Activated CD4-positive, CD25-positive, alpha-beta regulatory T cell treated with anti-CD3 and anti-CD28 coated beads, Interleukin-2, amount 50 U/mL, for 72 hours (primary cell): ENCODE measurements at regions not wholly inside any gene's neighbourhood (a gene's known extent, or its start where the extent isn't known, plus 50 kb on each side); places are given as distances from the start of the nearest gene placed in this dataset.
A peak's percentile ranks its signal among the peaks of the same experiment; 100 is the strongest.

Experiments used
- DNase-seq: peaks from one replicate; pipeline ENCODE4 v3.0.0; 2021

DNA sequence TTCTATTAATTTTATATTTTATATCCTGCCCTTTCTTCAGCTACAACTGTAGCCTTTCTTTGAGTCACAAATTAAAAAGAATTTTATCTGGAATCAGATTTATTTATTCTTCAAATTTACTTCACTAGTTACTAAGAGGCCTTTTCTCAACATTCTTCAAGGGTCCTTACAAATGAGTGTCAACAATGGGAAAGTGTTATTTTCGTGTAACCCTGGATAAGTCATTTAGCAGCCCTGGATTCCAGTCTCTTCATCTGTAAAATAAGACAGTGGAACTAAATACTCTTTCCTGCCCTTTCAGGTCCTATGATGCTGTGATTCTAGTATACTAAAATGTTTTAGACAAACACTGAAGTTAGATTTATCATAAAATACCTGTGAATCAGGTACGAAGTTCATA, 397.0 kb downstream of the KLF12 start:
- DNase-seq, result no peak

DNA sequence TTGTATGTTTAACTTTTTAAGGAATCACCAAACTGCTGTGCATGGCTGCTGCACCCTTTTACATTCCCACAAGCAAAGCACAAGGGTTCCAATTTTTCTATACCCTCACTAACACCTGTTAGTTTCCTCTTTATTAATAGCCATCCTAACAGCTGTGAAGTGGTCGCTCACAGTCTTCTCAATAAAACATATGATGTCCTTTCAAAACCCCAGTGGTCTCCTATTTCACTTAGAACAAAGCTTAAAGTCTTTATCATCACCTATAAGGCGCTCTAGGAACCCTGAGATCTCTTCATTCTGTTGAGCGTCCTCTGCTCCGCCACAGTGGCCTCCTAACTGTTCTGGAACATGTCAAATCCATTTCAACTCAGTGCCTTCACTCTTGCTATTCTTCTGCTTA, 400.5 kb downstream of the KLF12 start:
- no peak for DNase-seq

GRCh38 chr13:73732350-73732749, 401.9 kb downstream of the KLF12 start:
- no peak for DNase-seq

- no peak for DNase-seq
Measured at GRCh38 chr13:73731564-73731963, 402.6 kb downstream of the KLF12 start.

DNA sequence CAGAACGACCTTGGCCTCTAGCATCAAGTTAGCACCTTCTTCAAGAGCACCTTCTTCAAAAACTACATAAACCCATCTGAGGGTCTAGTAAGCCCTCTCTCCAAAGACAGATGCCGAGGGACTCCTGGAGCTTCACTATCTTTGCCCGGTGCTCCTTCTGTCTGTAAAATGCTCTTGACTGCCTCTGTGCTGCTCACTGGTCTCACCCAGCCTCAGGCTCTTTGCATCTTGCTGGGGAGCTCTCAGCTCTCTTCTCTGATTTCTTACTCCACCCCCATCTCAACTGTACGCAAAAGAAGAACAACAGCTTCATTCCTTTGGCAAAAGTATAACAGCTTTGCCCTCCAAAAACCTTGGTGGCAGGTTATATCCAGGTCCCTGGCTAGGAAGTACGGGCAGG, 404.2 kb downstream of the KLF12 start:
- no peak for DNase-seq

DNA sequence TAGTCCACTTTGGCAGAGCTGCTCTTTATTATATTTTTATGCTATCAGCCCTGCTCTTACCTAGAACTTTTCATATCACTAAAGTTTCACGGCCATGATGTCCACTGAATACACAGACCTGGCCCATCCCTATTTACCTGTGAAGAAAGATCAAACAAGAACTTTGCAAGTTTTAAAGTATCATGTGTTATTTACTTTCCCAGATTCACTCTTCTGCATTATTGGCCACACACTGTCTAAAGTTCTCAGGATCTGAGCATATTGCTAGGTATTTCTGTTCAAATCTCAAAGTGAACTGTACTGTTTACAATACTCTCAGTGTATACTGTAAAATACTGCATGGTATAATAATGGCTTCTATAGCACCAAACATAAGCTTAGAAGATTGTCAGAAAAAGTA, 405.2 kb downstream of the KLF12 start:
- DNase-seq, result no peak

DNA sequence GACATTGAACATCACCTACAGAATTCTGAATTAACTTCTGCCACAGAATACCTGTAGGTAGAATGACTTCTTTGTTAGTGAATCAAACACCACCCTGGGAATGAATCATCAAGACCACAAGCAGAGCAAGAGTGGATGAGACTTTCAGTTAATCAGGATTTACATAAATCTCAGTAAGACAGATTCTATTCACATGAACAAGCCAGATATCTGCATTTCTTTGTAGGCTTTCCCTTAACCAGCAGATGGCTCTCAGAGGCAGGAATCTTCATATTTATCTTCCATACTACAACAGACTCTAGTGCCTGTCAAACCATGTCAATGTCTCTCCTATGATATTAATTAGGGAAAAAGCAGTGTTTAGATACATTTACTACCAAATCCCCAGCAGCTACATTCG, 412.1 kb downstream of the KLF12 start:
- DNase-seq, result no peak

- DNase-seq, result no peak
Measured at GRCh38 chr13:73721571-73721970, 412.6 kb downstream of the KLF12 start.

GRCh38 chr13:73720216-73720840, 413.9 kb downstream of the KLF12 start:
- DNase-seq, result no peak

GRCh38 chr13:73718246-73718645, 416.0 kb downstream of the KLF12 start:
- no peak for DNase-seq

- DNase-seq, result no peak
Measured at GRCh38 chr13:73717632-73718031, 416.6 kb downstream of the KLF12 start.

DNA sequence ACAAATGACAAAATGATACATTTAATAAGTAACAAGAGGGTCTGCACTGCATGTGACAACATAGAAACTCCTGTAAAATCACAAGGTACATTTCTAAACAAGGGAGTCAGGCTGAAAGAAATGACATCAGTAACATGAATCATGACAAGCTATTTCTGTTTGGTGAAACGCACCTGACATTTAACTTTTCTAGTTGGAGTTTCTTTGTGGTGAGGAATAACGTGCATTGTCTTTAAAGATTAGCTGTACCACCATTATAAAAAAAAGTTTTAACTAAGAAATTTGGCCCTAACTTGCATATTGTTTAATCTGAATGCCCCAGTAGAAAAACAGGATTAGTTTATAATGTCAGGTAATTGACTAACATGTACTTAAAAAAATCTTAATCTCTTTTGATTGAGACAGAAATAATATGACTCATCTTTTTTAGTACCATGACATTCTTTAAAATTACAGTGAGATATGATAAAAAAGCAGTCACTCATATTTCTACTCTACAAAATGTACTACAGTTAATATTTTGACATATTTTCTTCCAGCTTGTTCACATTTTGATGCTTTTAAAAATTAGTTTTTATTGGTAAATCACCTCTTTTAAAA, 418.2 kb downstream of the KLF12 start:
- DNase-seq, result no peak

- peak; percentile 34 for DNase-seq
Measured at GRCh38 chr13:73715114-73715910, 418.9 kb downstream of the KLF12 start.

DNA sequence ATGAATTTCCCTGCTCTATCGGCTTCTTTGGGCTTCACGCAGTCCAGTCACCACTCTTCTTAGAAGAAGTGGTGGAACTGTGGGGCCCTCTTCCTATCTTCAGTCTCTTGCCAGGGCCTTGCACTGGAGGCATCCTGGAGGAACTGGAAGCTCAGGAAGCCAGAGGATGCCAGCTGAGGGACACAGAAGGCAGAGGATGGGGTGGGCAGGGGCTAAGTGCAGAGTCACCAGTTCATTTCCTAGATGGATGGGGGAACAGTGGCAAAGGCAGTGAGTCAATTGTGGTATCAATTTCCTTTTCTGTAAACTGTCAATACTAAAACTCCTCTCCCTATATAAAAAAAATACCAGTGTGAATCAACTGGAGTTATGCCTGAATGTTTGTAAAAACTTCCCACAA, 419.7 kb downstream of the KLF12 start:
- no peak for DNase-seq

GRCh38 chr13:73708393-73708985, 425.7 kb downstream of the KLF12 start:
- no peak for DNase-seq

GRCh38 chr13:73704587-73704986, 429.6 kb downstream of the KLF12 start:
- no peak for DNase-seq

DNA sequence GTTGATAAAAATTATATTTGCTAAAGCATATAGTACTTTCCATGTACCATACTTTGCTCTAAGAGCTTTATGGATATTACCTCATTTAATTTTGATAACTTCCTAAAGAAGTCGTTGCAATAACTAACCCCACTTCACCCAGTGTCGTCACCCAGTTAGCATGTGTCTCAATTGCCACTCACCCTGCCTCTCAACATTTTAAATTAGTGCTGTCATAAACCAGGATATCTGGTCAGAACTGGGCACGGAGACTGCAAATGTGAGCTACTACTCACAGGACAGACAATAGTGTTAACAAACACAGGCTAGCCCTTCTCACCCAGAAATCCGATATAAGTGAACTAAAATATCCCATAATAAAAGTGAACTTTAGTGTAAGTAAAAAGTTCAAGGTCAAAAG, 430.6 kb downstream of the KLF12 start:
- no peak for DNase-seq

DNA sequence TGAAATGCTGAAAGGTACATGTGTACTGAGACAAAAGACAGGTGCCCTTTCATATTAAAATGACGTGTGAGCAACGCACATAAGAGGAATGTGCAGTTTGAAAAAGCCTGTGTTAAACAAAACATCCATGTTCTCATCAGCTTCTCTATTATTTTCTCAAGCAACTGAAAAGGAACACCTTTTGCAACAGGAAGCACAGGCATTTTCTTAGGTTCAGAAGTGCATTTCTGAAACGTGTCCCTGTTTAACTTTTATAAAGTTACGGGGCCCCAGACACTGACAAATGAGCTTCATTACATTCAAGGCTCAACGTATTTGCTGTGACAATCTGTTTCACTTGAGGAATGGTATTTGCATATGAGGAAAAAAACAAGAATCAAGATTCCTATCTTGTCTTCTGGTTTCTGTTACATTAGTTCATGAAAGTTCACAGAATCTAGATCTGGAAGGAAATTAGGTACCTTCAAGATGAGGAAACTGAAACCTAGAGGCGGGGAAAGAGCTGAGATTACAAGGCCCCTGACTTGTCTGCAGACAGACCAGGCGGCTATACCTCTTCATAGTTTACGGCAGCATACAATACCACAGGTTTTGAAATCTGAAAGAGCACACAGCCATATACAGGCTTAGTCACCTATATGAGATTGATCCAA, 431.7 kb downstream of the KLF12 start:
- no peak for DNase-seq

DNA sequence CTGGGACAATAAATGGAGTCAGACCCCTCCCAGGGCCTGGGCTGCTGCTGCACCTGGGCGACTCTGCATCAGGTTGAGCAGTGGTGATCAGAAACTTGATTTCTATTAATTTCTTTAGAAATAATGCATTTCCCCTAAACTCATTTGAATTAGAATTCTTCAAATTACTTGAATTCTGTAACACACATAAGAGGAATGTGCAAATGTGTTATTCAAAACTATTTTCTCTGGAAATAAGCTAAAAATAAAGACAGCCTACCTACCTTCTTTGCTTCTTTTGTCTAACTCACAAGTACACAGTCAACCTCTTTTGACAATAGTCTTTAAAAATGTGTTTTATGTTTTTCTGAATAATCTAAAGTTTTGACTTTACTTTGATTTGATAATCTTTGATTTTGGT, 433.0 kb downstream of the KLF12 start:
- no peak for DNase-seq

DNA sequence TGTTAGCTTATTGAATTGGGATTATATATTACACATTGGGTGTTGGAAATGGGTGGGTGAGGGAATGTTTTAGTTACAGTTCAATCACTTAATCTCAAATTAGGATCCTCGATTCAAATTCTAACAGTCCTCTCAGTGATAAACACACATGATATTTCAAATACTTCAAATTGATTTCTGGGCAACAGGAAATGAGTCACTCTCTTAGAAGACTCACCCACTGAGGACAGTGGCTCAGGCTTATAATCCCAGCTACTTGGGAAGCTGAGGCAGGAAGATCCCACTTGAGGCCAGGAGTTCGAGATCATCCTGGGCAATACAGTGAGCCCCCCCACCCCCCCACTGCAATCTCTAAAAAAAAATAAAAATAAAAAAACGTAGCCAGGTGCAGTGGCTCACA, 435.3 kb downstream of the KLF12 start:
- DNase-seq, result no peak

- no peak for DNase-seq
Measured at GRCh38 chr13:73697166-73697565, 437.0 kb downstream of the KLF12 start.

- DNase-seq, result no peak
Measured at GRCh38 chr13:73696713-73697112, 437.5 kb downstream of the KLF12 start.

GRCh38 chr13:73696271-73696670, 437.9 kb downstream of the KLF12 start:
- no peak for DNase-seq
